HEK293 (cell line): ENCODE measurements at regions not wholly inside any gene's neighbourhood (a gene's known extent, or its start where the extent isn't known, plus 50 kb on each side); places are given as distances from the start of the nearest gene placed in this dataset.

ENCODE experiments used
- CTCF ChIA-PET: fragments of 350-600 bp; formaldehyde crosslinking; extraction: SDS; loops from one replicate; lab custom pipeline; 2021; ENCODE audit warnings: antibody characterized with exemption; lab: Yijun Ruan, JAX
- POLR2A ChIA-PET: fragments of 300-600 bp; formaldehyde crosslinking; extraction: SDS; loops from one replicate; lab custom pipeline; 2020; ENCODE audit warnings: antibody characterized with exemption, inconsistent platforms; lab: Yijun Ruan, JAX
- H3K27ac ChIP-seq: fragments of 200-500 bp; sonication (Bioruptor generic); 2 replicates; pipeline ENCODE4 v1.5.1; 2014; ENCODE audit warnings: low read depth, low read length, control low read depth, inconsistent platforms; ENCODE audit errors: extremely low read depth
- H3K36me3 ChIP-seq, 2 experiments: fragments of 200-500 bp in 1 of 2; sonication (Bioruptor generic) in 1 of 2; 1 replicate in 1 of 2; 2 replicates in 1 of 2; pipeline ENCODE4 v1.5.1; 2014 to 2017; ENCODE audit warnings: inconsistent platforms in 2 of 2, low read length in 2 of 2; ENCODE audit not compliant: control insufficient read depth in 2 of 2, insufficient read depth in 1 of 2
- H3K4me1 ChIP-seq: fragments of 200-500 bp; sonication (Bioruptor generic); 2 replicates; pipeline ENCODE4 v1.5.1; 2014; ENCODE audit warnings: mild to moderate bottlenecking, low read length, inconsistent platforms; ENCODE audit not compliant: control insufficient read depth, insufficient read depth
- H3K4me3 ChIP-seq: 2 replicates; pipeline ENCODE4 v1.5.1; 2011; ENCODE audit warnings: low read depth, mild to moderate bottlenecking, control low read depth, low read length, moderate library complexity
- H3K9me3 ChIP-seq: fragments of 200-500 bp; sonication (Bioruptor generic); 2 replicates; pipeline ENCODE4 v1.5.1; 2014; ENCODE audit warnings: low read depth, low read length, inconsistent platforms; ENCODE audit not compliant: control insufficient read depth, insufficient read depth
- KLF8 ChIP-seq: fragments of 450-650 bp; formaldehyde crosslinking; IDR thresholded peaks from 2 replicates; pipeline ENCODE4 v1.5.1; 2016; ENCODE audit warnings: missing biosample characterization, missing genetic modification characterization
- MZF1 ChIP-seq: fragments of 450-650 bp; formaldehyde crosslinking; IDR thresholded peaks from 2 replicates; pipeline ENCODE4 v1.5.1; 2017; ENCODE audit warnings: missing biosample characterization, missing genetic modification characterization, borderline replicate concordance
- SP3 ChIP-seq: fragments of 450-650 bp; formaldehyde crosslinking; IDR thresholded peaks from 2 replicates; pipeline ENCODE4 v1.5.1; 2016; ENCODE audit warnings: missing biosample characterization, missing genetic modification characterization
- TCF7L2 ChIP-seq: IDR thresholded peaks from 2 replicates; pipeline ENCODE4 v1.6.1; 2011; ENCODE audit warnings: low read depth, mild to moderate bottlenecking, inconsistent platforms, low read length, moderate library complexity, borderline replicate concordance
- ZFHX2 ChIP-seq: fragments of 450-650 bp; formaldehyde crosslinking; conservative IDR thresholded peaks from 2 replicates; pipeline ENCODE4 v1.5.1; 2016; ENCODE audit warnings: missing biosample characterization, missing genetic modification characterization
- ZNF10 ChIP-seq: fragments of 450-650 bp; formaldehyde crosslinking; IDR thresholded peaks from 2 replicates; pipeline ENCODE4 v1.5.1; 2017; ENCODE audit warnings: missing biosample characterization, missing genetic modification characterization
- ZNF121 ChIP-seq: fragments of 450-650 bp; formaldehyde crosslinking; IDR thresholded peaks from 2 replicates; pipeline ENCODE4 v1.5.1; 2016; ENCODE audit warnings: missing biosample characterization, missing genetic modification characterization
- ZNF140 ChIP-seq: fragments of 450-650 bp; formaldehyde crosslinking; IDR thresholded peaks from 2 replicates; pipeline ENCODE4 v1.5.1; 2016; ENCODE audit warnings: missing biosample characterization, missing genetic modification characterization
- ZNF214 ChIP-seq: fragments of 450-650 bp; formaldehyde crosslinking; IDR thresholded peaks from 2 replicates; pipeline ENCODE4 v1.5.1; 2017; ENCODE audit warnings: missing biosample characterization, mild to moderate bottlenecking, missing genetic modification characterization, borderline replicate concordance
- ZNF223 ChIP-seq: fragments of 450-650 bp; formaldehyde crosslinking; IDR thresholded peaks from 2 replicates; pipeline ENCODE4 v1.5.1; 2016; ENCODE audit warnings: missing biosample characterization, missing genetic modification characterization
- ZNF292 ChIP-seq: fragments of 450-650 bp; formaldehyde crosslinking; IDR thresholded peaks from 2 replicates; pipeline ENCODE4 v1.5.1; 2016; ENCODE audit warnings: low read depth, missing biosample characterization, missing genetic modification characterization, borderline replicate concordance
- ZNF433 ChIP-seq: fragments of 450-650 bp; formaldehyde crosslinking; IDR thresholded peaks from 2 replicates; pipeline ENCODE4 v1.5.1; 2016; ENCODE audit warnings: missing biosample characterization, missing genetic modification characterization, low read depth
- ZNF571 ChIP-seq: fragments of 450-650 bp; formaldehyde crosslinking; IDR thresholded peaks from 2 replicates; pipeline ENCODE4 v1.5.0; 2017; ENCODE audit warnings: missing biosample characterization, missing genetic modification characterization
- ZNF610 ChIP-seq: fragments of 450-650 bp; formaldehyde crosslinking; IDR thresholded peaks from 2 replicates; pipeline ENCODE4 v1.5.1; 2016; ENCODE audit warnings: missing biosample characterization, missing genetic modification characterization, borderline replicate concordance
- ZNF621 ChIP-seq: fragments of 450-650 bp; formaldehyde crosslinking; IDR thresholded peaks from 2 replicates; pipeline ENCODE4 v1.5.1; 2017; ENCODE audit warnings: missing biosample characterization, missing genetic modification characterization
- ZNF623 ChIP-seq: fragments of 450-650 bp; formaldehyde crosslinking; IDR thresholded peaks from 2 replicates; pipeline ENCODE4 v1.5.1; 2016; ENCODE audit warnings: missing biosample characterization, missing genetic modification characterization
- ZNF777 ChIP-seq: fragments of 450-650 bp; formaldehyde crosslinking; IDR thresholded peaks from 2 replicates; pipeline ENCODE4 v1.5.1; 2017; ENCODE audit warnings: missing biosample characterization, missing genetic modification characterization, borderline replicate concordance
- ZSCAN23 ChIP-seq: fragments of 450-650 bp; formaldehyde crosslinking; IDR thresholded peaks from 2 replicates; pipeline ENCODE4 v1.5.1; 2016; ENCODE audit warnings: missing biosample characterization, missing genetic modification characterization
- TF ChIP-seq, protein P1 (sequence below): fragments of 450-650 bp; formaldehyde crosslinking; IDR thresholded peaks from 2 replicates; pipeline ENCODE4 v1.5.1; 2017; ENCODE audit warnings: missing biosample characterization, mild to moderate bottlenecking, missing genetic modification characterization, moderate library complexity
- TF ChIP-seq, protein P2 (sequence below): fragments of 450-650 bp; formaldehyde crosslinking; IDR thresholded peaks from 2 replicates; pipeline ENCODE4 v1.5.1; 2016; ENCODE audit warnings: missing biosample characterization, missing genetic modification characterization
- TF ChIP-seq, protein P3 (sequence below): fragments of 450-650 bp; formaldehyde crosslinking; IDR thresholded peaks from 2 replicates; pipeline ENCODE4 v1.5.1; 2016; ENCODE audit warnings: missing biosample characterization, missing genetic modification characterization
- TF ChIP-seq, protein P4 (sequence below): fragments of 450-650 bp; formaldehyde crosslinking; IDR thresholded peaks from 2 replicates; pipeline ENCODE4 v1.5.1; 2016; ENCODE audit warnings: missing biosample characterization, missing genetic modification characterization

DNA sequence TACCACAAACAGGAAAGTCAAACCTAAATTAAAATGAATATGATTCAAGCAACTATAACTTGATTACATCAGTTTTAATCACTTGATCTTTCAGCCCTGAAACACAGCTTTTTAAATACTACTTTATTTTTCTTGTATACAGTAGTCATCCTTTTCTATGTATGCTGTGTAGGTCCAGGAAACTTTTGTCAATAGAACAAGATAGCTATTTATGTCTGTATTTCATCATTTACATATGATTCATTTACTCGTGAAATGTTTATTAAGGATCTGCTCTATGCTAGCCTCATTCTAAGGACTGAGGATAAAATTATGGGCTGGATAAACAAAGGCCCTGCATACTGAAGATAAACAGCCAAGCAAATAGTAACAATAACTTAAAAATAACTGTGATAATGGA, 930.2 kb downstream of the TFAP2A start:
- Histone ChIP-seq H3K27ac (no peak overlapping the region), H3K4me3 (no peak overlapping the region)
- TF ChIP-seq ZNF10 (tag by site-specific recombination) (no peak), ZNF621 (tag by site-specific recombination) (no peak), ZNF777 (tag by site-specific recombination) (no peak), ZNF610 (tag by site-specific recombination) (no peak), ZSCAN23 (tag by site-specific recombination) (no peak)
- TF ChIP-seq, all 188 proteins: peak for 0
- Histone ChIP-seq H3K36me3 (no peaks in the 10 kb centered on the region), H3K4me1 (no peaks in the 10 kb centered on the region), H3K9me3 (no peaks in the 10 kb centered on the region; the same call in 1 of the 2 replicates)
- POLR2A ChIA-PET, result no interaction called here
- CTCF ChIA-PET, result interaction anchor here (0.7 to 0.8 kb wide), 2 partner anchors 8 to 19 kb away, joined by 3 read pairs; no protein-coding TSS in a partner anchor

DNA sequence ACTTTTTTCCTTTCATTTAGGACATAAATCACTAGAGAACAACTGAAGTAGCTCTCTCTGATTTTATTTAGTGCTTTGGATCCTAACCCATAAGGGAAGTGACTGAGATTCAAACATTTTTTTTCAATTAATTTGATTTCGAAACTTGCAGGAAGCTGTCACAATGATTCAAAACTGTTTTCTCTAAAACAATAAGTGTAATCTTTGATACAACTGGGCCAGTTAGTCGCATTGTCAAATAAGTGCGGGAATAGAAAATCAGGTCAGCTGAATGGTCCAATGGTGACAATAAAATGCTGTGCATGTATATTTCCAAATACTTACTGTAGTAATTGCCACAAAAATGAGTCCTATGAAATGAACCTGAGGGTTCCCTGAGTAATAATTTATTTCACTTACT, 930.8 kb downstream of the TFAP2A start:
- TF ChIP-seq ZNF292 (tag by site-specific recombination) (no peak), TCF7L2 (no peak), ZSCAN23 (tag by site-specific recombination) (no peak), ZNF433 (no peak), ZNF571 (tag by site-specific recombination) (no peak), ZNF214 (tag by site-specific recombination) (no peak), ZNF121 (no peak), ZNF623 (tag by site-specific recombination) (no peak), MZF1 (no peak), ZNF777 (tag by site-specific recombination) (no peak), ZNF140 (tag by site-specific recombination) (no peak), ZFHX2 (tag by site-specific recombination) (no peak), SP3 (tag by site-specific recombination) (no peak), KLF8 (no peak), ZNF223 (tag by site-specific recombination) (no peak)
- TF ChIP-seq, protein P1, sequence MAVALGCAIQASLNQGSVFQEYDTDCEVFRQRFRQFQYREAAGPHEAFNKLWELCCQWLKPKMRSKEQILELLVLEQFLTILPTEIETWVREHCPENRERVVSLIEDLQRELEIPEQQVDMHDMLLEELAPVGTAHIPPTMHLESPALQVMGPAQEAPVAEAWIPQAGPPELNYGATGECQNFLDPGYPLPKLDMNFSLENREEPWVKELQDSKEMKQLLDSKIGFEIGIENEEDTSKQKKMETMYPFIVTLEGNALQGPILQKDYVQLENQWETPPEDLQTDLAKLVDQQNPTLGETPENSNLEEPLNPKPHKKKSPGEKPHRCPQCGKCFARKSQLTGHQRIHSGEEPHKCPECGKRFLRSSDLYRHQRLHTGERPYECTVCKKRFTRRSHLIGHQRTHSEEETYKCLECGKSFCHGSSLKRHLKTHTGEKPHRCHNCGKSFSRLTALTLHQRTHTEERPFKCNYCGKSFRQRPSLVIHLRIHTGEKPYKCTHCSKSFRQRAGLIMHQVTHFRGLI (tag by site-specific recombination), result no peak
- TF ChIP-seq, protein P2, sequence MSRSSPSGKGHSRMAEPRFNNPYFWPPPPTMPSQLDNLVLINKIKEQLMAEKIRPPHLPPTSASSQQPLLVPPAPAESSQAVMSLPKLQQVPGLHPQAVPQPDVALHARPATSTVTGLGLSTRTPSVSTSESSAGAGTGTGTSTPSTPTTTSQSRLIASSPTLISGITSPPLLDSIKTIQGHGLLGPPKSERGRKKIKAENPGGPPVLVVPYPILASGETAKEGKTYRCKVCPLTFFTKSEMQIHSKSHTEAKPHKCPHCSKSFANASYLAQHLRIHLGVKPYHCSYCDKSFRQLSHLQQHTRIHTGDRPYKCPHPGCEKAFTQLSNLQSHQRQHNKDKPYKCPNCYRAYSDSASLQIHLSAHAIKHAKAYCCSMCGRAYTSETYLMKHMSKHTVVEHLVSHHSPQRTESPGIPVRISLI (tag by site-specific recombination), result no peak
- TF ChIP-seq, protein P3, sequence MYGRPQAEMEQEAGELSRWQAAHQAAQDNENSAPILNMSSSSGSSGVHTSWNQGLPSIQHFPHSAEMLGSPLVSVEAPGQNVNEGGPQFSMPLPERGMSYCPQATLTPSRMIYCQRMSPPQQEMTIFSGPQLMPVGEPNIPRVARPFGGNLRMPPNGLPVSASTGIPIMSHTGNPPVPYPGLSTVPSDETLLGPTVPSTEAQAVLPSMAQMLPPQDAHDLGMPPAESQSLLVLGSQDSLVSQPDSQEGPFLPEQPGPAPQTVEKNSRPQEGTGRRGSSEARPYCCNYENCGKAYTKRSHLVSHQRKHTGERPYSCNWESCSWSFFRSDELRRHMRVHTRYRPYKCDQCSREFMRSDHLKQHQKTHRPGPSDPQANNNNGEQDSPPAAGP (tag by site-specific recombination), result no peak
- TF ChIP-seq, protein P4, sequence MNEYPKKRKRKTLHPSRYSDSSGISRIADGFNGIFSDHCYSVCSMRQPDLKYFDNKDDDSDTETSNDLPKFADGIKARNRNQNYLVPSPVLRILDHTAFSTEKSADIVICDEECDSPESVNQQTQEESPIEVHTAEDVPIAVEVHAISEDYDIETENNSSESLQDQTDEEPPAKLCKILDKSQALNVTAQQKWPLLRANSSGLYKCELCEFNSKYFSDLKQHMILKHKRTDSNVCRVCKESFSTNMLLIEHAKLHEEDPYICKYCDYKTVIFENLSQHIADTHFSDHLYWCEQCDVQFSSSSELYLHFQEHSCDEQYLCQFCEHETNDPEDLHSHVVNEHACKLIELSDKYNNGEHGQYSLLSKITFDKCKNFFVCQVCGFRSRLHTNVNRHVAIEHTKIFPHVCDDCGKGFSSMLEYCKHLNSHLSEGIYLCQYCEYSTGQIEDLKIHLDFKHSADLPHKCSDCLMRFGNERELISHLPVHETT, result no peak
- ChIA-PET CTCF (interaction anchor here (0.8 kb wide), 1 partner anchor 8 kb away, joined by 3 read pairs; no protein-coding TSS in a partner anchor), POLR2A (no interaction called here)
- H3K27ac ChIP-seq, result no peak overlapping the region
- no peaks in the 10 kb centered on the region for H3K4me1 ChIP-seq
- H3K9me3 ChIP-seq, result no peaks in the 10 kb centered on the region; the same call in 1 of the 2 replicates
- no peak overlapping the region for H3K4me3 ChIP-seq
- H3K36me3 ChIP-seq, result no peaks in the 10 kb centered on the region
